MM.1S (cell line): ENCODE measurements at regions not wholly inside any gene's neighbourhood (a gene's known extent, or its start where the extent isn't known, plus 50 kb on each side); places are given as distances from the start of the nearest gene placed in this dataset.

Source experiments
- DNase-seq: peaks from one replicate; pipeline ENCODE4 v3.0.0-alpha.2; 2015
- H2AFZ ChIP-seq: fragments of 300-600 bp; sonication (generic); 2 replicates; pipeline ENCODE4 v1.6.0; 2016; ENCODE audit warnings: antibody characterized with exemption, low read length
- H3F3A ChIP-seq: fragments of 300-600 bp; sonication (generic); 2 replicates; pipeline ENCODE4 v1.6.1; 2016; ENCODE audit warnings: mild to moderate bottlenecking, antibody characterized with exemption, low read length, moderate library complexity, mixed read lengths; ENCODE audit not compliant: insufficient read depth
- H3K27ac ChIP-seq: fragments of 300-600 bp; sonication (generic); 2 replicates; pipeline ENCODE4 v1.5.1; 2016; ENCODE audit warnings: mild to moderate bottlenecking, low read length
- H3K27me3 ChIP-seq: fragments of 300-600 bp; sonication (generic); replicated peaks from 2 replicates; pipeline ENCODE4 v1.6.0; 2016; ENCODE audit warnings: low read length; ENCODE audit not compliant: insufficient read depth
- H3K36me3 ChIP-seq: fragments of 300-600 bp; sonication (generic); replicated peaks from 2 replicates; pipeline ENCODE4 v1.6.1; 2016; ENCODE audit warnings: mild to moderate bottlenecking, low read length, mixed read lengths; ENCODE audit not compliant: insufficient read depth
- H3K4me1 ChIP-seq: fragments of 300-600 bp; sonication (generic); 2 replicates; pipeline ENCODE4 v1.6.1; 2016; ENCODE audit warnings: low read length, mixed read lengths
- H3K4me2 ChIP-seq: fragments of 300-600 bp; sonication (generic); 2 replicates; pipeline ENCODE4 v1.6.0; 2016; ENCODE audit warnings: low read depth, low read length
- H3K4me3 ChIP-seq: fragments of 300-600 bp; sonication (generic); 2 replicates; pipeline ENCODE4 v1.5.1; 2016; ENCODE audit warnings: low read length, mixed read lengths
- H3K79me2 ChIP-seq: fragments of 300-600 bp; sonication (generic); 2 replicates; pipeline ENCODE4 v1.6.1; 2016; ENCODE audit warnings: mixed run types, low read length, mixed read lengths
- H3K9ac ChIP-seq: fragments of 300-600 bp; sonication (generic); 2 replicates; pipeline ENCODE4 v1.6.1; 2016; ENCODE audit warnings: low read length, mixed read lengths
- H3K9me2 ChIP-seq: fragments of 300-600 bp; sonication (generic); replicated peaks from 2 replicates; pipeline ENCODE4 v1.6.1; 2016; ENCODE audit warnings: mild to moderate bottlenecking, low read length, mixed read lengths; ENCODE audit not compliant: insufficient read depth
- H3K9me3 ChIP-seq: fragments of 300-600 bp; sonication (generic); replicated peaks from 2 replicates; pipeline ENCODE4 v1.6.1; 2016; ENCODE audit warnings: mild to moderate bottlenecking, low read length, mixed read lengths; ENCODE audit not compliant: insufficient read depth
- H4K20me1 ChIP-seq: fragments of 300-600 bp; sonication (generic); 2 replicates; pipeline ENCODE4 v1.6.1; 2016; ENCODE audit warnings: mild to moderate bottlenecking, low read length, moderate library complexity, mixed read lengths; ENCODE audit not compliant: insufficient read depth
- CTCF ChIP-seq: fragments of 300-600 bp; sonication (generic); IDR thresholded peaks from 2 replicates; pipeline ENCODE4 v1.5.1; 2016; ENCODE audit warnings: antibody characterized with exemption, low read length, mixed read lengths
- EZH2 ChIP-seq: fragments of 300-600 bp; sonication (generic); optimal IDR thresholded peaks from 2 replicates; pipeline ENCODE3; 2017; ENCODE audit warnings: low read depth, mild to moderate bottlenecking, antibody characterized with exemption, low read length, mixed read lengths
- EZH2phosphoT487 ChIP-seq: fragments of 300-600 bp; sonication (generic); IDR thresholded peaks from 2 replicates; pipeline ENCODE4 v1.6.1; 2018; ENCODE audit warnings: antibody characterized with exemption, low read length

- Histone ChIP-seq H3K4me3 (no peak overlapping the region), H3K27ac (no peak overlapping the region), H3K4me1 (no peaks in the 10 kb centered on the region), H3K36me3 (no peaks in the 10 kb centered on the region), H3K9me3 (no peaks in the 10 kb centered on the region), H4K20me1 (no peaks in the 10 kb centered on the region), H3K9me2 (no peaks in the 10 kb centered on the region), H3F3A (no peaks in the 10 kb centered on the region), H2AFZ (no peak overlapping the region), H3K9ac (no peak overlapping the region), H3K27me3 (peaks cover 94% of the 10 kb centered on the region), H3K79me2 (no peaks in the 10 kb centered on the region), H3K4me2 (no peak overlapping the region)
- no peak for DNase-seq
- TF ChIP-seq CTCF (no peak), EZH2phosphoT487 (no peak), EZH2 (no peak)
Observed at GRCh38 chr17:79179334-79179733, 104.7 kb downstream of the ENGASE start.

- no peaks in the 10 kb centered on the region for H3K9me2 ChIP-seq
- H4K20me1 ChIP-seq = no peaks in the 10 kb centered on the region
- H3K4me2 ChIP-seq = no peak overlapping the region
- no peak overlapping the region for H3K27ac ChIP-seq
- no peak for DNase-seq
- no peaks in the 10 kb centered on the region for H3F3A ChIP-seq
- H3K9ac ChIP-seq = no peak overlapping the region
- H2AFZ ChIP-seq = no peak overlapping the region
- TF ChIP-seq CTCF (no peak), EZH2phosphoT487 (no peak), EZH2 (no peak)
- H3K4me1 ChIP-seq = no peaks in the 10 kb centered on the region
- no peak overlapping the region for H3K4me3 ChIP-seq
- H3K9me3 ChIP-seq = no peaks in the 10 kb centered on the region
- no peaks in the 10 kb centered on the region for H3K79me2 ChIP-seq
- H3K27me3 ChIP-seq = peaks cover 95% of the 10 kb centered on the region
- H3K36me3 ChIP-seq = no peaks in the 10 kb centered on the region
Observed at GRCh38 chr17:79177877-79178276, 103.3 kb downstream of the ENGASE start.

- Histone ChIP-seq H3K36me3 (no peaks in the 10 kb centered on the region), H3K27me3 (peaks cover 99% of the 10 kb centered on the region), H3K9me2 (no peaks in the 10 kb centered on the region), H3K4me1 (no peaks in the 10 kb centered on the region), H3K4me2 (no peak overlapping the region), H3F3A (no peaks in the 10 kb centered on the region), H3K79me2 (no peaks in the 10 kb centered on the region), H2AFZ (no peak overlapping the region), H3K9ac (no peak overlapping the region), H3K9me3 (no peaks in the 10 kb centered on the region), H3K4me3 (no peak overlapping the region), H3K27ac (no peak overlapping the region), H4K20me1 (no peaks in the 10 kb centered on the region)
- TF ChIP-seq CTCF (no peak), EZH2phosphoT487 (no peak), EZH2 (no peak)
- DNase-seq = no peak
Observed at GRCh38 chr17:79176792-79177601, 102.4 kb downstream of the ENGASE start.
